DOHH2 (cell line): ENCODE measurements at regions not wholly inside any gene's neighbourhood (a gene's known extent, or its start where the extent isn't known, plus 50 kb on each side); places are given as distances from the start of the nearest gene placed in this dataset.

ENCODE experiments used
- H3F3A ChIP-seq: fragments of 200-600 bp; sonication (generic), shearing (Covaris generic); 2 replicates; pipeline ENCODE4 v1.6.0; 2016; ENCODE audit warnings: antibody characterized with exemption, mild to moderate bottlenecking; ENCODE audit not compliant: control insufficient read depth, insufficient read depth
- H3K27ac ChIP-seq: fragments of 200-600 bp; sonication (generic); 2 replicates; pipeline ENCODE4 v1.5.1; 2014; ENCODE audit warnings: low read depth, mild to moderate bottlenecking, low read length, moderate library complexity
- H3K27me3 ChIP-seq: fragments of 200-600 bp; sonication (generic); 2 replicates; pipeline ENCODE4 v1.6.1; 2014; ENCODE audit warnings: mild to moderate bottlenecking, low read length, mixed read lengths; ENCODE audit not compliant: control insufficient read depth
- H3K36me3 ChIP-seq: fragments of 200-600 bp; sonication (generic); 2 replicates; pipeline ENCODE4 v1.6.1; 2014; ENCODE audit warnings: mild to moderate bottlenecking, low read length, moderate library complexity, mixed read lengths; ENCODE audit not compliant: control insufficient read depth
- H3K4me1 ChIP-seq: fragments of 200-600 bp; sonication (generic); 2 replicates; pipeline ENCODE4 v1.6.1; 2014; ENCODE audit warnings: mild to moderate bottlenecking, low read length, mixed read lengths; ENCODE audit not compliant: control insufficient read depth
- H3K4me2 ChIP-seq: fragments of 200-600 bp; sonication (generic); 2 replicates; pipeline ENCODE4 v1.6.0; 2014; ENCODE audit warnings: mild to moderate bottlenecking, low read length, moderate library complexity
- H3K4me3 ChIP-seq: fragments of 200-600 bp; sonication (generic); 2 replicates; pipeline ENCODE4 v1.5.1; 2014; ENCODE audit warnings: mild to moderate bottlenecking, low read length, mixed read lengths
- H3K79me2 ChIP-seq: fragments of 200-600 bp; sonication (generic); 2 replicates; pipeline ENCODE4 v1.6.1; 2014; ENCODE audit warnings: mild to moderate bottlenecking, low read length, mixed read lengths; ENCODE audit not compliant: control insufficient read depth
- H3K9me2 ChIP-seq: fragments of 200-600 bp; sonication (generic); replicated peaks from 2 replicates; pipeline ENCODE4 v1.6.1; 2014; ENCODE audit warnings: mild to moderate bottlenecking, low read length, mixed read lengths; ENCODE audit not compliant: control insufficient read depth
- H3K9me3 ChIP-seq: fragments of 200-600 bp; sonication (generic); 2 replicates; pipeline ENCODE4 v1.6.1; 2014; ENCODE audit warnings: antibody characterized with exemption, low read length, mixed read lengths; ENCODE audit not compliant: control insufficient read depth, insufficient read depth
- H4K20me1 ChIP-seq: fragments of 200-600 bp; sonication (generic); 2 replicates; pipeline ENCODE4 v1.6.0; 2014; ENCODE audit warnings: low read depth, mild to moderate bottlenecking, antibody characterized with exemption, low read length, moderate library complexity; ENCODE audit not compliant: control insufficient read depth, insufficient read depth
- EZH2phosphoT487 ChIP-seq: fragments of 200-600 bp; sonication (generic); IDR thresholded peaks from 2 replicates; pipeline ENCODE4 v1.6.1; 2017; ENCODE audit warnings: borderline replicate concordance, mild to moderate bottlenecking, antibody characterized with exemption, low read length, moderate library complexity, mixed read lengths
- TF ChIP-seq, protein P1 (sequence below): fragments of 200-600 bp; sonication (generic); IDR thresholded peaks from one replicate; pipeline ENCODE4 v1.5.1; 2014; ENCODE audit warnings: antibody characterized with exemption, mild to moderate bottlenecking, low read depth, low read length; ENCODE audit not compliant: poor library complexity, severe bottlenecking

GRCh38 chr16:27686926-27687325 lies 137.0 kb downstream of the KATNIP start:
- no peaks in the 10 kb centered on the region for H3F3A ChIP-seq
- H3K36me3 ChIP-seq: no peaks in the 10 kb centered on the region
- H3K9me3 ChIP-seq: no peaks in the 10 kb centered on the region
- H3K27ac ChIP-seq: no peak overlapping the region
- TF ChIP-seq, protein P1, sequence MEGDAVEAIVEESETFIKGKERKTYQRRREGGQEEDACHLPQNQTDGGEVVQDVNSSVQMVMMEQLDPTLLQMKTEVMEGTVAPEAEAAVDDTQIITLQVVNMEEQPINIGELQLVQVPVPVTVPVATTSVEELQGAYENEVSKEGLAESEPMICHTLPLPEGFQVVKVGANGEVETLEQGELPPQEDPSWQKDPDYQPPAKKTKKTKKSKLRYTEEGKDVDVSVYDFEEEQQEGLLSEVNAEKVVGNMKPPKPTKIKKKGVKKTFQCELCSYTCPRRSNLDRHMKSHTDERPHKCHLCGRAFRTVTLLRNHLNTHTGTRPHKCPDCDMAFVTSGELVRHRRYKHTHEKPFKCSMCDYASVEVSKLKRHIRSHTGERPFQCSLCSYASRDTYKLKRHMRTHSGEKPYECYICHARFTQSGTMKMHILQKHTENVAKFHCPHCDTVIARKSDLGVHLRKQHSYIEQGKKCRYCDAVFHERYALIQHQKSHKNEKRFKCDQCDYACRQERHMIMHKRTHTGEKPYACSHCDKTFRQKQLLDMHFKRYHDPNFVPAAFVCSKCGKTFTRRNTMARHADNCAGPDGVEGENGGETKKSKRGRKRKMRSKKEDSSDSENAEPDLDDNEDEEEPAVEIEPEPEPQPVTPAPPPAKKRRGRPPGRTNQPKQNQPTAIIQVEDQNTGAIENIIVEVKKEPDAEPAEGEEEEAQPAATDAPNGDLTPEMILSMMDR: no peak
- no peak for TF ChIP-seq EZH2phosphoT487
- H3K9me2 ChIP-seq: no peaks in the 10 kb centered on the region
- no peaks in the 10 kb centered on the region for H3K79me2 ChIP-seq
- no peaks in the 10 kb centered on the region for H3K4me1 ChIP-seq
- H3K27me3 ChIP-seq: no peaks in the 10 kb centered on the region
- H4K20me1 ChIP-seq: no peaks in the 10 kb centered on the region
- no peak overlapping the region for H3K4me2 ChIP-seq
- H3K4me3 ChIP-seq: no peak overlapping the region

DNA sequence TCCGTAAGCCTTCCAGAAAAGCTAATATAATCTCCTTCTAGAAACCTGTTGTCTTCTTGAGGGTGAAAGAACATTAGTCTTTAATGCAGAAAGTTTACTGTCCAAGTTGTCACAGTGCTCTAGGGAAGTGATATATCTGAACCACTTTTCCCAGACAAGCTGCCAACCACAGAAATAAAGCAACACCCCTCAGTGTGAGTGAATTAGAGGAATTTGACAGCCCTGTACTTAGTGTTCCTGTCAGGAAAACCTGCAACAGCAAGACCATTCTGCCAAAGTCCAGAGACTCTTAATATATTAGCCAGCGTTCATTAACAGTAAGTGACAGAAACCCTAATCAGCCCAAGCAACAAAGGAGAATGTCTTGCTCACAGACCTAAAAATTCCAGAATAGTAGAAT lies 137.7 kb downstream of the KATNIP start:
- no peak overlapping the region for H3K27ac ChIP-seq
- no peak overlapping the region for H3K4me3 ChIP-seq
- no peaks in the 10 kb centered on the region for H3K27me3 ChIP-seq
- no peaks in the 10 kb centered on the region for H3K79me2 ChIP-seq
- no peaks in the 10 kb centered on the region for H3K4me1 ChIP-seq
- H3K4me2 ChIP-seq: no peak overlapping the region
- TF ChIP-seq EZH2phosphoT487: no peak
- TF ChIP-seq, protein P1: no peak
- H3K36me3 ChIP-seq: no peaks in the 10 kb centered on the region
- no peaks in the 10 kb centered on the region for H3K9me3 ChIP-seq
- H4K20me1 ChIP-seq: no peaks in the 10 kb centered on the region
- no peaks in the 10 kb centered on the region for H3K9me2 ChIP-seq
- no peaks in the 10 kb centered on the region for H3F3A ChIP-seq

DNA sequence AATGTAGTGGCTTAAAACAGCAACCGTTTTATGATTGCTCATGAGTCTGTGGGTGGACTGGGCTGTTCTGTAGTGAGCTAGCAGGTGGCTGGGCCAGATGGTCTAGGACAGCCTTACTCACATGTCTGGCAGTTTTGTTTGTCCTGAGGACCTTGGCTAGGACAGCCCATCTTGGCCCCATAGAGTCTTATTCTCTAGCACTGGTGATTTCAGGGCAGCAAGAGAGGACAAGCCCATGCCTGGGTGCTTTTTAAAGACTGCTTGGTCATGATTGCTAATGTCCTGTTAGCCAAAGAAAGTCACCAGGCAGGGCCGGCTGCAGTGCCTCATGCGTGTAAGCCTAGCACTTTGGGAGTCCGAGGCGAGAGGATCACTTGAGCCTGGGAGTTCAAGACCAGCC lies 139.8 kb downstream of the KATNIP start:
- Histone ChIP-seq H3K9me2 (no peaks in the 10 kb centered on the region), H3K4me2 (no peak overlapping the region), H3K4me1 (no peaks in the 10 kb centered on the region), H4K20me1 (no peaks in the 10 kb centered on the region), H3K4me3 (no peak overlapping the region), H3K27ac (no peak overlapping the region), H3K27me3 (no peaks in the 10 kb centered on the region), H3K36me3 (no peaks in the 10 kb centered on the region), H3K79me2 (no peaks in the 10 kb centered on the region), H3F3A (no peaks in the 10 kb centered on the region), H3K9me3 (no peaks in the 10 kb centered on the region)
- no peak for TF ChIP-seq EZH2phosphoT487
- TF ChIP-seq, protein P1: no peak

DNA sequence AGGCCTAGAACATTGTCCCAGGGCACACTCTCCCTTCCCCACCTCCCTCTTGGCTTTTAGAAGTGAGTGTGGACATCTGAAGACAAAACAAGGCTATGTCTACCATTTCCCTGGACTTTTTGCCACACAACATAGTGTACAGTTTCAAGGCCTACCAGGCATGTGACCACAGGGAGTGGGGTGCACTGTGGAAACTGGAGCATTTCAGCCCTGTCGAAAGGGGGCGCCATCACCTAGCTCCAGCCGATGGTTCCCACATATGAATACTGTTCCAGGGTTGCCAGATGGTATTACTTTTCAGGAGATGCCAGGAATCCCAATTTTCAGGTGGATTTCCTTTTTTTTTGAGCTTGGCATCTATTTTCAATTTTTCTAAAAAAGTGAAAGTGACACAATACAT lies 140.7 kb downstream of the KATNIP start:
- H3K79me2 ChIP-seq: no peaks in the 10 kb centered on the region
- TF ChIP-seq, protein P1: peak; percentile 82
- no peak for TF ChIP-seq EZH2phosphoT487
- no peak overlapping the region for H3K27ac ChIP-seq
- no peaks in the 10 kb centered on the region for H3K9me3 ChIP-seq
- H4K20me1 ChIP-seq: no peaks in the 10 kb centered on the region
- no peak overlapping the region for H3K4me3 ChIP-seq
- H3K27me3 ChIP-seq: no peaks in the 10 kb centered on the region
- no peaks in the 10 kb centered on the region for H3K9me2 ChIP-seq
- H3K36me3 ChIP-seq: no peaks in the 10 kb centered on the region
- no peak overlapping the region for H3K4me2 ChIP-seq
- no peaks in the 10 kb centered on the region for H3F3A ChIP-seq
- no peaks in the 10 kb centered on the region for H3K4me1 ChIP-seq
